ENCODE measurements at regions not wholly inside any gene's neighbourhood (a gene's known extent, or its start where the extent isn't known, plus 50 kb on each side); places are given as distances from the start of the nearest gene placed in this dataset.

- CTCF ChIA-PET, result interaction anchor here (1.6 kb wide), 1 partner anchor 10 kb away, joined by 6 read pairs; no protein-coding TSS in a partner anchor
Observed at GRCh38 chr12:124408822-124409517, 114.1 kb downstream of the RFLNA start.

DNA sequence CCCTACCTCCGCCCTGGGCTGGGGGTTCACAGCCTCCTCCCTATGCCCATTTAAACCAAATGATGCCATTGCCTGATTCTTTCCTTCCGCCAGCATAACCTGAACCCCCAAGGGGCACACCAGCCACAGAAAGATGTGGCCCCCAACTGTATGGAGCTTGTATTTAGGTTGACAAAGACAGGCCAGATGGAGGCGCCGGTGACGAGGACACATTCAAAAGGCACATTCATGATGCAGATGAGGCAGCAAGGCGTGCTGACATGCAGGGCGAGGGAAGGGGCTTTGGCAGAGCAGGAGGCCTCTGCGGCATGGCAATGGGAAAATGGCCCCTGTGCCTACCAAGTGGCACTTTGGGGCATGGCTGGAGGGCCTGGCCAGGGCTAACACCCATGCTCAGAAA, 112.2 kb downstream of the RFLNA start:
- intact Hi-C loops (cut with micrococcal nuclease), result no loop called here
- Histone ChIP-seq H3K79me2 (ENCODE audit: insufficient read depth, low read length) (no peaks in the 10 kb centered on the region), H3K27ac (ENCODE audit: low read depth, low read length) (no peak overlapping the region), H2AFZ (ENCODE audit: low read depth, low read length, poor library complexity, severe bottlenecking) (no peak overlapping the region), H3K4me1 (ENCODE audit: control insufficient read depth in 1 of 2, insufficient read depth in 2 of 2, low read length in 2 of 2) (no peaks in the 10 kb centered on the region), H3K9me3 (ENCODE audit: control insufficient read depth in 1 of 2, insufficient read depth in 1 of 2, low read depth in 1 of 2, low read length in 2 of 2) (no peaks in the 10 kb centered on the region), H3K4me3 (replicated peaks in 1 of 2; ENCODE audit: low read depth in 1 of 2, low read length in 2 of 2) (no peak overlapping the region), H3K9ac (ENCODE audit: low read length) (no peak overlapping the region), H3K36me3 (ENCODE audit: control insufficient read depth in 1 of 2, insufficient read depth in 2 of 2, low read length in 2 of 2) (no peaks in the 10 kb centered on the region; a peak in 1 of 4 replicates), H3K4me2 (ENCODE audit: low read length) (no peak overlapping the region), H3K9me2 (ENCODE audit: insufficient read depth) (no peaks in the 10 kb centered on the region), H4K20me1 (ENCODE audit: insufficient read depth) (no peaks in the 10 kb centered on the region), H3K27me3 (ENCODE audit: insufficient read depth, low read length) (no peaks in the 10 kb centered on the region)
- BruUV-seq (replicated peaks), result no TSS peak
- ATAC-seq (no peak), DNase-seq (ENCODE audit: low read depth, low spot score) (no peak)
- POLR2A ChIA-PET, result no interaction called here
- CTCF ChIA-PET, result no interaction called here
- RAD21 ChIA-PET (ENCODE audit: low non-redundant PET in 1 of 2, low total read pairs in 2 of 2, uncharacterized antibody in 2 of 2, unreplicated experiment in 2 of 2), result no interaction called here
- TF ChIP-seq CBX3 (IDR thresholded peaks at IDR 0.05; ENCODE audit: low read depth) (no peak), POLR2A (IDR thresholded peaks at IDR 0.05; ENCODE audit: borderline replicate concordance, extremely low read depth, insufficient read depth, insufficient read length) (no peak), FOSL1 (IDR thresholded peaks at IDR 0.05; ENCODE audit: low read depth) (no peak), EGR1 (IDR thresholded peaks at IDR 0.05; ENCODE audit: low read depth) (no peak), POLR2AphosphoS5 (IDR thresholded peaks at IDR 0.05; ENCODE audit: low read depth, low read length) (no peak), CEBPB (IDR thresholded peaks at IDR 0.05; ENCODE audit: low read depth) (no peak), SIN3A (IDR thresholded peaks at IDR 0.05; ENCODE audit: low read depth) (no peak), EZH2phosphoT487 (IDR thresholded peaks at IDR 0.05; ENCODE audit: borderline replicate concordance) (no peak), YY1 (IDR thresholded peaks at IDR 0.05; ENCODE audit: extremely low read depth, insufficient replicate concordance, low read depth, low read length) (no peak), EZH2 (IDR thresholded peaks at IDR 0.05) (no peak), SP1 (IDR thresholded peaks at IDR 0.05; ENCODE audit: low read depth) (no peak), ZNF274 (IDR thresholded peaks at IDR 0.05; ENCODE audit: low read depth, low read length) (no peak)
- TF ChIP-seq, protein P1, sequence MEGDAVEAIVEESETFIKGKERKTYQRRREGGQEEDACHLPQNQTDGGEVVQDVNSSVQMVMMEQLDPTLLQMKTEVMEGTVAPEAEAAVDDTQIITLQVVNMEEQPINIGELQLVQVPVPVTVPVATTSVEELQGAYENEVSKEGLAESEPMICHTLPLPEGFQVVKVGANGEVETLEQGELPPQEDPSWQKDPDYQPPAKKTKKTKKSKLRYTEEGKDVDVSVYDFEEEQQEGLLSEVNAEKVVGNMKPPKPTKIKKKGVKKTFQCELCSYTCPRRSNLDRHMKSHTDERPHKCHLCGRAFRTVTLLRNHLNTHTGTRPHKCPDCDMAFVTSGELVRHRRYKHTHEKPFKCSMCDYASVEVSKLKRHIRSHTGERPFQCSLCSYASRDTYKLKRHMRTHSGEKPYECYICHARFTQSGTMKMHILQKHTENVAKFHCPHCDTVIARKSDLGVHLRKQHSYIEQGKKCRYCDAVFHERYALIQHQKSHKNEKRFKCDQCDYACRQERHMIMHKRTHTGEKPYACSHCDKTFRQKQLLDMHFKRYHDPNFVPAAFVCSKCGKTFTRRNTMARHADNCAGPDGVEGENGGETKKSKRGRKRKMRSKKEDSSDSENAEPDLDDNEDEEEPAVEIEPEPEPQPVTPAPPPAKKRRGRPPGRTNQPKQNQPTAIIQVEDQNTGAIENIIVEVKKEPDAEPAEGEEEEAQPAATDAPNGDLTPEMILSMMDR (IDR thresholded peaks at IDR 0.05 in 2 of 3, conservative IDR thresholded peaks at IDR 0.05 in 1 of 3; ENCODE audit: borderline replicate concordance in 1 of 3, insufficient read depth in 1 of 3, low read depth in 2 of 3, low read length in 2 of 3), result no peak
- TF ChIP-seq, protein P2, sequence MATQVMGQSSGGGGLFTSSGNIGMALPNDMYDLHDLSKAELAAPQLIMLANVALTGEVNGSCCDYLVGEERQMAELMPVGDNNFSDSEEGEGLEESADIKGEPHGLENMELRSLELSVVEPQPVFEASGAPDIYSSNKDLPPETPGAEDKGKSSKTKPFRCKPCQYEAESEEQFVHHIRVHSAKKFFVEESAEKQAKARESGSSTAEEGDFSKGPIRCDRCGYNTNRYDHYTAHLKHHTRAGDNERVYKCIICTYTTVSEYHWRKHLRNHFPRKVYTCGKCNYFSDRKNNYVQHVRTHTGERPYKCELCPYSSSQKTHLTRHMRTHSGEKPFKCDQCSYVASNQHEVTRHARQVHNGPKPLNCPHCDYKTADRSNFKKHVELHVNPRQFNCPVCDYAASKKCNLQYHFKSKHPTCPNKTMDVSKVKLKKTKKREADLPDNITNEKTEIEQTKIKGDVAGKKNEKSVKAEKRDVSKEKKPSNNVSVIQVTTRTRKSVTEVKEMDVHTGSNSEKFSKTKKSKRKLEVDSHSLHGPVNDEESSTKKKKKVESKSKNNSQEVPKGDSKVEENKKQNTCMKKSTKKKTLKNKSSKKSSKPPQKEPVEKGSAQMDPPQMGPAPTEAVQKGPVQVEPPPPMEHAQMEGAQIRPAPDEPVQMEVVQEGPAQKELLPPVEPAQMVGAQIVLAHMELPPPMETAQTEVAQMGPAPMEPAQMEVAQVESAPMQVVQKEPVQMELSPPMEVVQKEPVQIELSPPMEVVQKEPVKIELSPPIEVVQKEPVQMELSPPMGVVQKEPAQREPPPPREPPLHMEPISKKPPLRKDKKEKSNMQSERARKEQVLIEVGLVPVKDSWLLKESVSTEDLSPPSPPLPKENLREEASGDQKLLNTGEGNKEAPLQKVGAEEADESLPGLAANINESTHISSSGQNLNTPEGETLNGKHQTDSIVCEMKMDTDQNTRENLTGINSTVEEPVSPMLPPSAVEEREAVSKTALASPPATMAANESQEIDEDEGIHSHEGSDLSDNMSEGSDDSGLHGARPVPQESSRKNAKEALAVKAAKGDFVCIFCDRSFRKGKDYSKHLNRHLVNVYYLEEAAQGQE (IDR thresholded peaks at IDR 0.05; ENCODE audit: low read depth), result no peak

More at GRCh38 chr12:124408822-124409517, 114.1 kb downstream of the RFLNA start:
- TF ChIP-seq POLR2AphosphoS5 (IDR thresholded peaks at IDR 0.05; ENCODE audit: low read depth, low read length) (no peak), POLR2A (IDR thresholded peaks at IDR 0.05; ENCODE audit: borderline replicate concordance, extremely low read depth, insufficient read depth, insufficient read length) (no peak)
- TF ChIP-seq, protein P3, sequence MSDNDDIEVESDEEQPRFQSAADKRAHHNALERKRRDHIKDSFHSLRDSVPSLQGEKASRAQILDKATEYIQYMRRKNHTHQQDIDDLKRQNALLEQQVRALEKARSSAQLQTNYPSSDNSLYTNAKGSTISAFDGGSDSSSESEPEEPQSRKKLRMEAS (IDR thresholded peaks at IDR 0.05), result no peak
- no peaks in the 10 kb centered on the region for H3K9me2 ChIP-seq (ENCODE audit: insufficient read depth)
- ATAC-seq (no peak), DNase-seq (ENCODE audit: low read depth, low spot score) (no peak)
- H3K79me2 ChIP-seq (ENCODE audit: insufficient read depth, low read length), result no peaks in the 10 kb centered on the region
- H3K27me3 ChIP-seq (ENCODE audit: insufficient read depth, low read length), result no peaks in the 10 kb centered on the region
- ChIA-PET POLR2A (no interaction called here), RAD21 (ENCODE audit: low non-redundant PET in 1 of 2, low total read pairs in 2 of 2, uncharacterized antibody in 2 of 2, unreplicated experiment in 2 of 2) (no interaction called here)
- no peaks in the 10 kb centered on the region for H3K4me1 ChIP-seq (ENCODE audit: control insufficient read depth in 1 of 2, insufficient read depth in 2 of 2, low read length in 2 of 2)
- no peaks in the 10 kb centered on the region for H4K20me1 ChIP-seq (ENCODE audit: insufficient read depth)
- H3K4me3 ChIP-seq (replicated peaks in 1 of 2; ENCODE audit: low read depth in 1 of 2, low read length in 2 of 2), result no peak overlapping the region
- H3K27ac ChIP-seq (ENCODE audit: low read depth, low read length), result no peak overlapping the region
- no TSS peak for BruUV-seq (replicated peaks)
- H3K9ac ChIP-seq (ENCODE audit: low read length), result no peak overlapping the region
- intact Hi-C loops (cut with micrococcal nuclease), result no loop called here
- no peak overlapping the region for H3K4me2 ChIP-seq (ENCODE audit: low read length)
- no peaks in the 10 kb centered on the region for H3K36me3 ChIP-seq (ENCODE audit: control insufficient read depth in 1 of 2, insufficient read depth in 2 of 2, low read length in 2 of 2)
- no peak overlapping the region for H2AFZ ChIP-seq (ENCODE audit: low read depth, low read length, poor library complexity, severe bottlenecking)
- no peaks in the 10 kb centered on the region for H3K9me3 ChIP-seq (ENCODE audit: control insufficient read depth in 1 of 2, insufficient read depth in 1 of 2, low read depth in 1 of 2, low read length in 2 of 2)
